ENCODE measurements at regions not wholly inside any gene's neighbourhood (a gene's known extent, or its start where the extent isn't known, plus 50 kb on each side); places are given as distances from the start of the nearest gene placed in this dataset.

- Histone ChIP-seq H2AFZ (ENCODE audit: low read length) (no peak overlapping the region), H3K79me1 (ENCODE audit: insufficient read depth, low read depth, low read length, poor library complexity, severe bottlenecking) (no peaks in the 10 kb centered on the region), H3K18ac (ENCODE audit: insufficient read length, low read depth, low read length) (no peak overlapping the region), H3K27me3 (ENCODE audit: insufficient read depth, low read length) (no peaks in the 10 kb centered on the region), H3K23ac (ENCODE audit: insufficient read length, low read depth, low read length) (no peak overlapping the region), H4K8ac (replicated peaks; ENCODE audit: insufficient read length, low read depth, low read length) (no peak overlapping the region), H4K91ac (ENCODE audit: insufficient read length, low read depth, low read length) (no peak overlapping the region), H3K14ac (ENCODE audit: insufficient read depth, low read length) (no peak overlapping the region), H2BK120ac (ENCODE audit: low read depth, low read length, poor library complexity, severe bottlenecking) (no peak overlapping the region), H2AK5ac (ENCODE audit: insufficient read length, low read length) (no peak overlapping the region), H2BK5ac (ENCODE audit: insufficient read length, low read length) (no peak overlapping the region), H3K79me2 (ENCODE audit: insufficient read depth, low read length) (no peaks in the 10 kb centered on the region), H3K9ac (ENCODE audit: extremely low read depth, insufficient read length, low read length) (no peak overlapping the region), H2BK20ac (ENCODE audit: low read depth, low read length, poor library complexity, severe bottlenecking) (no peak overlapping the region), H4K20me1 (ENCODE audit: control insufficient read depth, insufficient read depth, insufficient read length) (no peaks in the 10 kb centered on the region), H4K5ac (ENCODE audit: insufficient read length, low read depth, low read length) (no peak overlapping the region), H3K4ac (ENCODE audit: low read depth, low read length) (no peak overlapping the region), H3K23me2 (ENCODE audit: insufficient read length, low read depth, low read length, poor library complexity, severe bottlenecking) (no peaks in the 10 kb centered on the region), H3K4me2 (ENCODE audit: insufficient read depth, insufficient read length, low read length) (no peak overlapping the region), H3K27ac (ENCODE audit: insufficient read length, low read depth, low read length) (no peak overlapping the region), H3K4me1 (ENCODE audit: insufficient read depth, low read length) (no peaks in the 10 kb centered on the region), H2BK12ac (ENCODE audit: insufficient read length, low read depth, low read length) (no peak overlapping the region), H3T11ph (ENCODE audit: low read length) (no peak overlapping the region), H3K56ac (ENCODE audit: insufficient read length, low read depth, low read length) (no peak overlapping the region), H2BK15ac (ENCODE audit: low read depth, low read length) (no peak overlapping the region), H3K9me3 (ENCODE audit: control insufficient read depth, low read depth, low read length) (no peaks in the 10 kb centered on the region)
- no peaks in the 10 kb centered on the region; a peak in 2 of 4 replicates for H3K4me1 Mint-ChIP-seq
- H3K36me3 Mint-ChIP-seq (ENCODE audit: insufficient read depth in 1 of 3, low read depth in 3 of 3): peaks cover 0 to 2% (median 0%) of the 10 kb centered on the region in 3 experiments; a peak in 1 of 7 replicates
- no peak overlapping the region for H3K27ac Mint-ChIP-seq
- no peak overlapping the region for H3K4me3 Mint-ChIP-seq
- WGBS (ENCODE audit: extremely low coverage, insufficient read length, low lambda C conversion rate): no CpG with 5 or more reads among the region's 4 CpGs
- peaks cover 4 to 6% of the 10 kb centered on the region in 2 experiments; a peak in 3 of 5 replicates for H3K9me3 Mint-ChIP-seq
- H3K27me3 Mint-ChIP-seq (ENCODE audit: low read depth): no peaks in the 10 kb centered on the region
- DNase-seq: no peak
- peak; percentile 74 for TF ChIP-seq CTCF (conservative IDR thresholded peaks at IDR 0.05)
These were observed 269.6 kb downstream of the GBA3 start for GRCh38 chr4:22962295-22962694.
